Osteocyte (in vitro differentiated cells): ENCODE measurements at regions not wholly inside any gene's neighbourhood (a gene's known extent, or its start where the extent isn't known, plus 50 kb on each side); places are given as distances from the start of the nearest gene placed in this dataset.
"Not testable (repeated sequence)": the region's sequence is repeated elsewhere in the genome, so short reads cannot be mapped to it uniquely, and the experiment has no call there.

Source experiments
- DNase-seq: peaks from one replicate; pipeline ENCODE4 v3.0.0; 2021; ENCODE audit warnings: mixed read lengths; ENCODE audit not compliant: unreplicated experiment; ENCODE audit errors: extremely low spot score
- H3K27ac Mint-ChIP-seq: one replicate; pipeline ENCODE4 v1.8.0; 2021; ENCODE audit warnings: mild to moderate bottlenecking, mixed read lengths; ENCODE audit not compliant: unreplicated experiment
- H3K27me3 Mint-ChIP-seq: one replicate; pipeline ENCODE4 v1.8.0; 2021; ENCODE audit warnings: mixed read lengths; ENCODE audit not compliant: unreplicated experiment
- H3K36me3 Mint-ChIP-seq: one replicate; pipeline ENCODE4 v1.8.0; 2021; ENCODE audit warnings: mixed read lengths; ENCODE audit not compliant: unreplicated experiment
- H3K4me1 Mint-ChIP-seq: one replicate; pipeline ENCODE4 v1.8.0; 2021; ENCODE audit warnings: mixed read lengths; ENCODE audit not compliant: unreplicated experiment
- H3K4me3 Mint-ChIP-seq: one replicate; pipeline ENCODE4 v1.8.0; 2021; ENCODE audit warnings: mild to moderate bottlenecking, moderate library complexity, mixed read lengths; ENCODE audit not compliant: unreplicated experiment
- H3K9me3 Mint-ChIP-seq: one replicate; pipeline ENCODE4 v1.8.0; 2021; ENCODE audit warnings: mixed read lengths; ENCODE audit not compliant: unreplicated experiment
- TF ChIP-seq, protein P1 (sequence below): fragments of 200-600 bp; sonication (generic); IDR thresholded peaks from 2 replicates; pipeline ENCODE4 v1.5.0; 2021; ENCODE audit warnings: antibody characterized with exemption, mild to moderate bottlenecking, moderate library complexity

DNA sequence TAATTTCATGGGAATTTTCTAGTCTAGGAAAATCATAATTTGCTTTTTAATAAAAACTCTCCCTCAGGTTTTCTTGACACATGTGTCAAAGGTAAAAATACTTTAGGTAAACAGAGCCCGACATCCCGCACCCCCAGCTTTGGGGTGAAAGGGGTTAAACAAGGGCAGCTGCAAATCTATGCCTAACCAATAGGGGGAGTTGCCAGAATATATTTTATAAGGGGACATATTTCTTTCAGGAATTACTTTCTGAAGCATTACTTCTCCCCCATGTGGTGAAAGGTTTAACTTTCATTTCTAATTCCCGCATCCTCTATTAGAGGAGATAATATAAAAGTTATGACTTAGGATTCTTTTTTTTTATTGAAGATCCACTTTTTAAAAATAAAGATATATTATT, 53.9 kb upstream of the HEPH start:
- H3K9me3 Mint-ChIP-seq = peaks cover 23% of the 10 kb centered on the region
- DNase-seq = no peak

GRCh38 chrX:66107860-66108259, 56.2 kb upstream of the HEPH start:
- peaks cover 33% of the 10 kb centered on the region for H3K9me3 Mint-ChIP-seq
- not testable (repeated sequence) for H3K4me3 Mint-ChIP-seq, DNase-seq, H3K36me3 Mint-ChIP-seq, H3K4me1 Mint-ChIP-seq, H3K27me3 Mint-ChIP-seq, H3K27ac Mint-ChIP-seq

More for the DNA sequence above, 53.9 kb upstream of the HEPH start:
- Mint-ChIP-seq H3K4me1 (no peaks in the 10 kb centered on the region), H3K27ac (no peak overlapping the region), H3K27me3 (no peaks in the 10 kb centered on the region), H3K36me3 (no peaks in the 10 kb centered on the region), H3K4me3 (no peak overlapping the region)
- TF ChIP-seq, protein P1, sequence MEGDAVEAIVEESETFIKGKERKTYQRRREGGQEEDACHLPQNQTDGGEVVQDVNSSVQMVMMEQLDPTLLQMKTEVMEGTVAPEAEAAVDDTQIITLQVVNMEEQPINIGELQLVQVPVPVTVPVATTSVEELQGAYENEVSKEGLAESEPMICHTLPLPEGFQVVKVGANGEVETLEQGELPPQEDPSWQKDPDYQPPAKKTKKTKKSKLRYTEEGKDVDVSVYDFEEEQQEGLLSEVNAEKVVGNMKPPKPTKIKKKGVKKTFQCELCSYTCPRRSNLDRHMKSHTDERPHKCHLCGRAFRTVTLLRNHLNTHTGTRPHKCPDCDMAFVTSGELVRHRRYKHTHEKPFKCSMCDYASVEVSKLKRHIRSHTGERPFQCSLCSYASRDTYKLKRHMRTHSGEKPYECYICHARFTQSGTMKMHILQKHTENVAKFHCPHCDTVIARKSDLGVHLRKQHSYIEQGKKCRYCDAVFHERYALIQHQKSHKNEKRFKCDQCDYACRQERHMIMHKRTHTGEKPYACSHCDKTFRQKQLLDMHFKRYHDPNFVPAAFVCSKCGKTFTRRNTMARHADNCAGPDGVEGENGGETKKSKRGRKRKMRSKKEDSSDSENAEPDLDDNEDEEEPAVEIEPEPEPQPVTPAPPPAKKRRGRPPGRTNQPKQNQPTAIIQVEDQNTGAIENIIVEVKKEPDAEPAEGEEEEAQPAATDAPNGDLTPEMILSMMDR = peak; percentile 21

DNA sequence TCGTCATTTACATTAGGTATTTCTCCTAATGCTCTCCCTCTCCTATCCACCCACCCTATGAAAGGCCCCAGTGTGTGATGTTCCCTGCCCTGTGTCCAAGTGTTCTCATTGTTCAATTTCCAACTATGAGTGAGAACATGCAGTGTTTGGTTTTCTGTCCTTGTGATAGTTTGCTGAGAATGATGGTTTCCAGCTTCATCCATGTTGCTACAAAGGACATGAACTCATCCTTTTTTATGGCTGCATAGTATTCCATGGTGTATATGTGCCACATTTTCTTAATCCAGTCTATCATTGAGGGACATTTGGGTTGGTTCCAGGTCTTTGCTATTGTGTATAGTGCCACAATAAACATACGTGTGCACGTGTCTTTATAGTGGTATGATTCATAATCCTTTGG, 61.6 kb upstream of the HEPH start:
- not testable (repeated sequence) for H3K4me3 Mint-ChIP-seq, DNase-seq, H3K36me3 Mint-ChIP-seq, H3K27ac Mint-ChIP-seq, H3K27me3 Mint-ChIP-seq, H3K4me1 Mint-ChIP-seq
- H3K9me3 Mint-ChIP-seq = peaks cover 42% of the 10 kb centered on the region

- no peaks in the 10 kb centered on the region for H3K27me3 Mint-ChIP-seq
- no peak for DNase-seq
- H3K4me3 Mint-ChIP-seq = no peak overlapping the region
- H3K4me1 Mint-ChIP-seq = no peaks in the 10 kb centered on the region
- no peaks in the 10 kb centered on the region for H3K36me3 Mint-ChIP-seq
- no peak overlapping the region for H3K27ac Mint-ChIP-seq
- peaks cover 45% of the 10 kb centered on the region for H3K9me3 Mint-ChIP-seq
- TF ChIP-seq, protein P1 = no peak
Observed at GRCh38 chrX:66098162-66098561, 58.3 kb upstream of the VSIG4 start.

DNA sequence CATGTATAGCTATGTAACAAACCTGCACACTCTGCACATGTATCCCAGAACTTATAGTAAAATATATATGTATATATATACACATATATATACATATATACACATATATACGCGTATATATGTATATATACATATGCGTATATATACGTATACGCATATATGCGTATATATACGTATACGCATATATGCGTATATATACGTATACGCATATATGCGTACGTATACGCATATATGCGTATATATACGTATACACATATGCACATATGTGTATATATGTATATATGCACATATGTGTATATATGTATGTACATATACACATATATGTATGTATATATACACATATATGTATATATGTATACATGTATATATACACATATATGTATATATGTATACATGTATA, 57.1 kb upstream of the VSIG4 start:
- DNase-seq, H3K27me3 Mint-ChIP-seq, H3K36me3 Mint-ChIP-seq, H3K4me3 Mint-ChIP-seq, H3K4me1 Mint-ChIP-seq, H3K27ac Mint-ChIP-seq: not testable (repeated sequence)
- H3K9me3 Mint-ChIP-seq = peaks cover 55% of the 10 kb centered on the region

- H3K27me3 Mint-ChIP-seq, DNase-seq, H3K36me3 Mint-ChIP-seq, H3K4me1 Mint-ChIP-seq, H3K4me3 Mint-ChIP-seq, H3K27ac Mint-ChIP-seq: not testable (repeated sequence)
- H3K9me3 Mint-ChIP-seq = peaks cover 35% of the 10 kb centered on the region
Observed at GRCh38 chrX:66090004-66090403, 50.1 kb upstream of the VSIG4 start.
